Stimulated activated CD8-positive, alpha-beta memory T cell treated with anti-CD3 and anti-CD28 coated beads, Interleukin-7, amount 100 ng/mL, for 24 hours (primary cell): ENCODE measurements at regions not wholly inside any gene's neighbourhood (a gene's known extent, or its start where the extent isn't known, plus 50 kb on each side); places are given as distances from the start of the nearest gene placed in this dataset.
A peak's percentile ranks its signal among the peaks of the same experiment; 100 is the strongest.
"Not testable (repeated sequence)": the region's sequence is repeated elsewhere in the genome, so short reads cannot be mapped to it uniquely, and the experiment has no call there.

Source experiments
- DNase-seq: peaks from one replicate; pipeline ENCODE4 v3.0.0-alpha.2; 2020; ENCODE audit warnings: low read depth

GRCh38 chr14:98194821-98195220 is 1077.2 kb downstream of the BCL11B start:
- DNase-seq = no peak

GRCh38 chr14:98195256-98195655 is 1076.7 kb downstream of the BCL11B start:
- DNase-seq = no peak

GRCh38 chr14:98197933-98198332 is 1074.1 kb downstream of the BCL11B start:
- DNase-seq = no peak

- no peak for DNase-seq
Observed at GRCh38 chr14:98198385-98198784, 1073.6 kb downstream of the BCL11B start.

- DNase-seq = no peak
Observed at GRCh38 chr14:98200601-98201000, 1071.4 kb downstream of the BCL11B start.

GRCh38 chr14:98203421-98203820 is 1068.6 kb downstream of the BCL11B start:
- no peak for DNase-seq

GRCh38 chr14:98204139-98204538 is 1067.9 kb downstream of the BCL11B start:
- DNase-seq = no peak

GRCh38 chr14:98207415-98207814 is 1064.6 kb downstream of the BCL11B start:
- no peak for DNase-seq

GRCh38 chr14:98208211-98208611 is 1063.8 kb downstream of the BCL11B start:
- no peak for DNase-seq

- DNase-seq = no peak
Observed at GRCh38 chr14:98208943-98209342, 1063.1 kb downstream of the BCL11B start.

GRCh38 chr14:98210045-98210672 is 1061.8 kb downstream of the BCL11B start:
- DNase-seq = no peak

- no peak for DNase-seq
Observed at GRCh38 chr14:98217530-98217929, 1054.5 kb downstream of the BCL11B start.

- DNase-seq = no peak
Observed at GRCh38 chr14:98218218-98218617, 1053.8 kb downstream of the BCL11B start.

GRCh38 chr14:98219638-98220037 is 1052.4 kb downstream of the BCL11B start:
- no peak for DNase-seq

- no peak for DNase-seq
Observed at GRCh38 chr14:98223106-98223505, 1048.9 kb downstream of the BCL11B start.

GRCh38 chr14:98223710-98224109 is 1048.3 kb downstream of the BCL11B start:
- not testable (repeated sequence) for DNase-seq

- no peak for DNase-seq
Observed at GRCh38 chr14:98226411-98226810, 1045.6 kb downstream of the BCL11B start.

GRCh38 chr14:98227000-98227726 is 1044.8 kb downstream of the BCL11B start:
- DNase-seq = peak; percentile 23

- no peak for DNase-seq
Observed at GRCh38 chr14:98227727-98228111, 1044.3 kb downstream of the BCL11B start.

GRCh38 chr14:98229656-98230366 is 1042.2 kb downstream of the BCL11B start:
- DNase-seq = no peak

GRCh38 chr14:98230411-98230810 is 1041.6 kb downstream of the BCL11B start:
- DNase-seq = no peak

GRCh38 chr14:98231210-98231609 is 1040.8 kb downstream of the BCL11B start:
- no peak for DNase-seq

- DNase-seq = no peak
Observed at GRCh38 chr14:98233656-98234055, 1038.3 kb downstream of the BCL11B start.
